Breast epithelium (tissue), 3 donors: ENCODE measurements at regions not wholly inside any gene's neighbourhood (a gene's known extent, or its start where the extent isn't known, plus 50 kb on each side); places are given as distances from the start of the nearest gene placed in this dataset.

Experiments
- POLR2A ChIP-seq: fragments of 450-650 bp; IDR thresholded peaks from one replicate; pipeline ENCODE4 v1.6.1; 2016; ENCODE audit warnings: antibody characterized with exemption, mild to moderate bottlenecking, moderate library complexity
- POLR2AphosphoS5 ChIP-seq, 3 donors: sonication (generic); formaldehyde crosslinking; IDR thresholded peaks; one replicate each; pipeline ENCODE4 v1.6.1; 2017; ENCODE audit warnings: antibody characterized with exemption in 3 of 3
- TF ChIP-seq, protein P1 (sequence below), 3 donors: fragments of 450-650 bp; IDR thresholded peaks; one replicate each; pipeline ENCODE4 v1.5.1; 2016 to 2017; ENCODE audit warnings: antibody characterized with exemption in 3 of 3, mild to moderate bottlenecking in 3 of 3, moderate library complexity in 3 of 3

DNA sequence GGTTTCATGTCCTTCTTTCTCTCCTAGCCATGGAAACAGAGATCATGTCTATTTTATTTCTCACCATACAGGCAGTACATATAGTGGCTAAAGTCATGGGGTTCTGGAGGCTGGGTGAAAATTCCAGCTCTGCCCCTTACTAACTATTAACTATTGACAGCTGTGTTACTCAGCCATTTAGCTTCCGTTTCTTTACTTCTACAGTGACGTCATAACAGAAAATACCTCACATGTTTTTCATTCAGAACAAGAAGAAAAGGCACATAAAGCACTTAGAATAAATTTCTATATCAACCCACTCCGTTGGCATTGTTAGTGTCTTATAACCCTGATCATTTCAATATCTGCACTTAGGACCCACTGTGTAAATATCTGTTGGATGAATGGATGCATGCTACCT lies 1506.9 kb upstream of the TMEM132C start:
- TF ChIP-seq, protein P1, sequence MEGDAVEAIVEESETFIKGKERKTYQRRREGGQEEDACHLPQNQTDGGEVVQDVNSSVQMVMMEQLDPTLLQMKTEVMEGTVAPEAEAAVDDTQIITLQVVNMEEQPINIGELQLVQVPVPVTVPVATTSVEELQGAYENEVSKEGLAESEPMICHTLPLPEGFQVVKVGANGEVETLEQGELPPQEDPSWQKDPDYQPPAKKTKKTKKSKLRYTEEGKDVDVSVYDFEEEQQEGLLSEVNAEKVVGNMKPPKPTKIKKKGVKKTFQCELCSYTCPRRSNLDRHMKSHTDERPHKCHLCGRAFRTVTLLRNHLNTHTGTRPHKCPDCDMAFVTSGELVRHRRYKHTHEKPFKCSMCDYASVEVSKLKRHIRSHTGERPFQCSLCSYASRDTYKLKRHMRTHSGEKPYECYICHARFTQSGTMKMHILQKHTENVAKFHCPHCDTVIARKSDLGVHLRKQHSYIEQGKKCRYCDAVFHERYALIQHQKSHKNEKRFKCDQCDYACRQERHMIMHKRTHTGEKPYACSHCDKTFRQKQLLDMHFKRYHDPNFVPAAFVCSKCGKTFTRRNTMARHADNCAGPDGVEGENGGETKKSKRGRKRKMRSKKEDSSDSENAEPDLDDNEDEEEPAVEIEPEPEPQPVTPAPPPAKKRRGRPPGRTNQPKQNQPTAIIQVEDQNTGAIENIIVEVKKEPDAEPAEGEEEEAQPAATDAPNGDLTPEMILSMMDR (IDR thresholded peaks at IDR 0.05), result no peak
- TF ChIP-seq POLR2AphosphoS5 (IDR thresholded peaks at IDR 0.05), result no peak
- no peak for TF ChIP-seq POLR2A
